CD4-positive, alpha-beta T cell treated with Interferon gamma for 1 hour (primary cell): ENCODE measurements at regions not wholly inside any gene's neighbourhood (a gene's known extent, or its start where the extent isn't known, plus 50 kb on each side); places are given as distances from the start of the nearest gene placed in this dataset.

ENCODE experiments used
- DNase-seq: peaks from one replicate; pipeline ENCODE4 v3.0.0-alpha.2; 2020

DNA sequence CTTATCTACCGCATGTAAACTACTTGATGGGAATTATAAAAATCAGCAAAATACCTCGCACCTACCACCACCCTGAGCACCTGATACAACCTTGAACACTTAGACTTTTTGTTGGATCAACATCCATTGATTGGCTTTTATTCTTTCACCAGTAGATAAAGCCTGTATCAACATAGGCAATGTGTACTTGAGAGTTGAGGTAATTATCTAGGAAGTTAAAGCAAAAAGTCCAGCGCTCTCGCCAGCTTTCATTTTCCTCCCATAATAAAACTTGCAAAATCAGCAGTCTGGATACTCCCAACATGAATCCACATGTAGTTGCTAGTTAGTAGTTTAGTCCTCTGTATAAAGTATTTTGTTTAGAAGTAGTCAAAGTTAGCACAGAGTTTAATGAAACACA lies 132.0 kb upstream of the PRDM1 start:
- no peak for DNase-seq

DNA sequence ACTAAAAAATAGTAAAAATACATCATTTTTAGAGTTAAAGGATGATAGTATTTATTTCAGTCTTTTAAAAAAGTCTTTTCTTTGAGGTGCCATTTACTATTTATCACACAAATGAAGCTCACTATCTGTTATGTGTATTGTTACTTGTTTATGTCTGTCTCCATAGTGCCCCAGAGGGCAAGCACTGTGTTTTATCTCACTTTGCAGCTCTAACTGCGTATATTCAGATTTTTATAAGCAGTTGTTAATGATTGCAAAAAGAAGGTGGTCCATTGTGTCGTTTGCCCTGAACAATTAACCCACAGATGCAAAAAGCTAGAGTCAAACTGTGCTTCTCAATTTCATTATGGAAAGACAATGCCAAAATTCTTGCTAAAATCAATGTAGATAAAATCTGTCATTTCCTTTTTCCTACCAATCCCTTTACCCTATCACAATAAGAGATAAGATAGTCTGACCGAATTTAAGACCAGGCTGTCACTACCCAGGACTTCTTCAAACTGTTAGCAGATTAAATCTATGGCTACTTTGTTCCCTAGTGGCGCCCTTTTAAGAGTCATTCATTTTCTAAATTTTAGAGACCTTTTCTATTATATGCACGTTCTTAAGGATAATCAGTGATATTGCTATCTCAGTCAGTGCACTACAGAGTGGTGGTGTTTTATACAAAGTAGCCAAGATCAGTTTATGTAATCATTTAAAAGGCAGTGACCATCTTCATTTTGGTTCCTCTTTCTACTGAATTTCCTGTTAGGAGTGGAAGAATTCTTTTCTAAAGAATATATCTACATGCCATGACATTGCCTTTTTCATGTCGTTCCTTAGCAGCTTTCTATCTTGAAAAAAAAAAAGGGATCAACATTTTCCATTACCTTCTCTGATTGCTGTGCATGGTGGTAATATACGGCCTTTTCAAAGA lies 133.1 kb upstream of the PRDM1 start:
- no peak for DNase-seq

DNA sequence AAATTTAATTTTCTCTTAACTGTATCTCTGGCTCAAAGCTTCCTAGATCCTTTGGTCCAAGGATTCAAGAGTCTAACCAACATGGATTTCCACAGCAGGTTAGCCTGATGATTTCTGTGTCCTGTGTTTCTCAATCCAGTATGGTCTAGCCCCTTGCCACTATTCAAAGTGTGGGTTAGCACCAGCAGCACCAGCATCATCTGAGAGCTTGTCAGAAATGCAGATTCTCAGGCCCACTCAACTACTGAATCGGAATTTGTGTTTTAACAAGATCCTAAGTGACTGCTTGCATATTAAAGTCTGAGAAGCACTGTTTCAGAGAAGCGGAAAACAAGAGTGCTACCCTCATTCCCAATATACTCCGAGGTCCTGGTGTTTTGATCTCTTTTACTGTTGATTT lies 133.8 kb upstream of the PRDM1 start:
- no peak for DNase-seq

DNA sequence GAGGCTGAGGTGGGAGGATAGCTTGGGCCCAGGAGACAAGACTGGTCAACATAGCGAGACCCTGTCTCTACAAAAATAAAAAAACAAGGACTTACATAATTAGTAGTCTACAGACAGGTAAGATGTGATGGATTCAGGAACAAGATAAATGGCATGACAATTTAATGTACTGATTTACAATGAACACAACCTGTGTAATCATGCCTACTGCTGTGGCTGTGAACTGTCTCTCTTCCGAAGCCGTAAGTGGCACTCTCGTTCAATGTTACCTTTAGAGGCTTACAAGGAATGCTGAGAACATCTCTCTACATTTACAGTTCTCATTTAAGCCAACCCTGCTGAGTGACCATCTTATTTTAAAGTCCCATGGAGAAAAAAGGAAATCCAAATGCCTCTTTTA lies 134.8 kb upstream of the PRDM1 start:
- no peak for DNase-seq

DNA sequence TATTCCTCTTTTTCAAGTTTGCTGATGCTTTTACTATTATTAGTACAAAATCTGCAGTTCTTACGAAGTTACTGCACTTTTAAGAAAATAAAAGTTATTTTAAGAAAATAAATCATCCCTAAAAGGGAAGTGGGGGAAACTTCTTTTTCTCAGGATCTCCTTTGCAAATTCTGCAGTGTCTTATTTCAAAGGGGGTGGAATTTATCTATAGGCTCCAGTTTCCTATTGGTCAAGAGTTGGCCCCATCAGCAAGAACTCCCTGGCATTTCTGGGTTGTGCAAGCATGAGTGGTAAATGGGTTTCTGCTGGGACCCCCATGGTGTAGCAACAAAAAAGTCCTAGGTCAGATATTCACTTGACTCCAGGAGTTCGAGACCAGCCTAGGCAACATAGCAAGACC lies 136.3 kb upstream of the PRDM1 start:
- DNase-seq, result no peak

DNA sequence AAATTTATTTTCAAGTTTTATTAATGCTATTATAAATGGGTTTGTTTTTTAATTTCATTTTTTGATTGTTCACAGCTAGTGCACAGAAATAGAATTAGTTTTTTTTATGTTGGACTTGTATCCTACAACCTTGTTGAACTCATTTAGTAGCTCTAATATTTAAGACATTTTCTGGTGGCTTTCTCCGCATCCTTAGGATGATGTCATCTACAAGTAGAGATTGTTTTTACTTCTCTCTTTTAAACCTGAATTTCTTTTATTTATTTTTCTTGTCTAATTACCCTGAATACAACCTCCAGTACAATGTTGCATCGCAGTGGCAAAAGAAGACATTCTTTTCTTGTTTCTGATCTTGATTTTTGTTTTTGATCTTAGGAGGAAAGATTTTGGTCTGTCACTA lies 142.6 kb upstream of the PRDM1 start:
- DNase-seq, result no peak

DNA sequence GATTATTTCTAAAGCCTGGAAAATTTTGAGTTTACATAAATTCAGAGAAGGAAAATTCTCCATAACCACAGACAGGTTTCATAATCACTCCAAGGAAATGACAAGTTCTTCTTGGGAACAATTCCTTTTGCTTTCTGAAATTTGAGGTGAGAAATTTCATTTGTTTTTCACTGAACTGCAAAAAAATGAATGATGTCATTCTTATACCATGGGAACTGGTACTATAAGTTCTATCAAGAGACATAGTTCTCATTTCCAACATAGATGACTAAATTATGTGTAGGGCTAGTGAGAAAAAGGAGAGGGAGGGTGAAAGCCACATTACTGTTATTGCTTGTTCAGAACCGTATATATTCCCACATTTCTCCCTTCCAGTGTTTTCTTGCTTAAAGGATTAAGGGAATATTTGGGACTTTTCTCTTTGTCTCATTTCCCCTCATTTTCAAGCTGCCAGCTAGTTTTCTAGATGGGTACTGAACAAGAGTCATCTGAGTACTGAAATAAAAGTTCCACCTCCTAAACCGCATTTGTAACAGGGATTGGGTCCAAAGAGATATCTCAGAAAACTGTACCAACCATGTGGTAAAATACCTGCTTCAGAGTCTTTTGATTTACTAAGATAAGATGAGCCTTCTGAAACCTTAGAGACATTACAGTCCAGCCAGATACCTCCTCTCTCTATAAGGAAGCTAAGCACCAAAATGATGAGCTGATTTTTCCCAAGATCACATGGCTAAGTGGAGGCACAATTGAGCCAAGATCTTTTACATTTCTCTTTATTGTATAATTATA lies 144.3 kb upstream of the PRDM1 start:
- no peak for DNase-seq

DNA sequence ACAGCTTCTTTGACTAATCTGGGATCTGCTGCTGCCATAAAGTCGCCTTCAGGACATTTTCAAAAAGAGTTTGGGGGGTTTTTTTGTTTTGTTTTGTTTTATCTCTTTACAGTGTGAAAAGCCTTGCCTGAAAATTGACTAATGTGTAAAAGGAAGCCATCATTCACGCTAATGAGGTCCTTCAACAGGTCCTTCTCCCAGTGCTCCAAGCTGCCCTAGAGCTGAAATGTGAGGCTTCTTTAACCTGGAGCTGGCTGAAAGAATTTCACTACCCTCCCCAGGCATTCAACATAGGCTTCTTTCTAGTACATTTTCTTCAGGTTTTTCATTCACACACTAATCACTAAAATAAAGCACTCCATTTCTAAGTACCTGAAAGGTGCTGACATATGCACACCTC lies 145.1 kb upstream of the PRDM1 start:
- DNase-seq, result no peak

DNA sequence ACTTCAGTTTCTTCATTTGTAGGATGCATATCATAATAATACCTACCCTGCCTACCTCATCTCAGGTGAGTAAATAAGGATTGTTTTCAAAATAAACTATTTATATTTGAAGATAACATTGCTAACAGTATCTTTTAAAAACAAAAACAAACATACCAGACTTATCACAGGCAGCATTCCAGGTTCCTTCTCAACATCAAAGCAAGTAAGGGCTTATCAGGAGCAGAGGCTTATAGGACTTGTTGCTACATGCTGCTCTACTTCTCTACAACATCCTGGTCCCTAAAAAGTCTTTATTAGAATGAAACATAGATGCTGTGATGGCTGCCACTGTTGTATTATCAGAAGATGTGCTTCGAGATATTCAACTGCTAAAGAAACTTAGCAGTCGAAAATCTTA lies 149.2 kb upstream of the PRDM1 start:
- no peak for DNase-seq

DNA sequence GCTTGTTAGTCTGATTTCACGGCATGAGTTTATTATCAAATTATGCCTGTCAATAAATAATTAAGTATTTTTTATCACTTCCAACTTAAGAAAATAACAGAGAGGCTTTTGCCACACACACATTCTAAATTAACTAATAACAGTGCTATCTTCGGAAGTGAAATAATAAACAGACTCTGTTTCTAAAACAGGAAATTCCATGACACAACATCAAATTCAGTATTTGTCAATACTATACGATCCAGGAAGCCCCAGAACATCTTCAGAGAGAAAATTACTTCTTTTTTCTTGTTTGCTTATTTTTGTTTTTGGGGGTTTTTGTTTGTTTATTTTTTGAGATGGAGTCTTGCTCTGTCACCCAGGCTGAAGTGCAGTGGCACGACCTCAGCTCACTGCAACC lies 150.7 kb upstream of the PRDM1 start:
- no peak for DNase-seq

DNA sequence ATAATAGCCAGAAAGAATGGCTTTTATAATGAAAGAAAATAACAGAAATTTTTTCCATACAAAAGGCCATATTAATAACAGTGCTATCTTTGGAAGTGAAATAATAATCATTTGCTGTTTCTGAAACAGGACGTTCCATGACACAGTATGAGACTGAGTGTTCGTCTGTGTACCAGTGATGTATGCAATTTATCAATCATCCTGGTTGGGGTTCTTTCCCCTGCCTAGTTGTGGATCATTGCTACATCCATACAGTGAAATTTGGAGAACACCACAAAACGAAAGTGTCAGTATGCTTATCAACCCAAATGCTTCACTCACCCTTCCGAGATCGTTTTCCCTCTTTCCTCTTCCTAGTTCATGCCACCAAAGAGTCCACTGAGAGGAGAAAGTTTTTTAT lies 151.4 kb upstream of the PRDM1 start:
- no peak for DNase-seq

DNA sequence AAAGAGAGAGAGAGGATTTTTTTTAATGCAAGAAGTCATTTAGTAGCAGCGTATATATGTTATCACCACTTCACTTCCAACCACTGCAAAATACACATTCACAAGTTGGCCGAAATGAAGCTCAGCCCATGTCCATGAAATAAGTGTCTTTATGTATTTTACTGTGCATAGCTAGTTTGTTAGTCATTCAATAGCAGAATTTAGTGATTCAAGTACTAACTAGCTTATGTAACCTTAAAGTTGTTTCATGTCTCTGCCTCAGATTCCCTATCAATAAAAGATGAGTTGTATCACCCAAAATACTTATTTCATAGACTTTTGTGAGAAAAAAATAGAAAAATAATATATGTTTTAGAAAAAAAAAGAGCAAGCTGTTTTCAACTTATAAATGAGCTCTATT lies 153.7 kb upstream of the PRDM1 start:
- no peak for DNase-seq

DNA sequence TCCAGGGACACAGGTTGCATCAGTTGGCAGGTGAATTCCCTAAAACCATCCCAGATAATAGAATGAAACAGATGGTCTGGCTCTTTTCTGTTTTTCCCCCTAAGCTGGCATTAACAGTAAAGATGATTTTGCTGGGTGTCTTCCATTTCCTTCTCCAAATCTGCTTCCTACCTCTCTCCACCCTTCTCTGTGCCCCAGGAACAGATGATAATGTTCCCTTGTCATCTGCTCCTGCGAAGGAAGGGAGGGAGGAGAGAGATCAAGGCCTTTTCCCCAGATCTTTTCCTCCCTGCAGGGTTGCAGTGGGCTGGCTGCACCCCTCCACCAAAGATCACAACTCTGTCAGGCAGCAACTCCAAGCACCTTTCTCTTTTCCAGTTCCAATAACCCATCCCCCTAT lies 156.5 kb upstream of the PRDM1 start:
- DNase-seq, result no peak

DNA sequence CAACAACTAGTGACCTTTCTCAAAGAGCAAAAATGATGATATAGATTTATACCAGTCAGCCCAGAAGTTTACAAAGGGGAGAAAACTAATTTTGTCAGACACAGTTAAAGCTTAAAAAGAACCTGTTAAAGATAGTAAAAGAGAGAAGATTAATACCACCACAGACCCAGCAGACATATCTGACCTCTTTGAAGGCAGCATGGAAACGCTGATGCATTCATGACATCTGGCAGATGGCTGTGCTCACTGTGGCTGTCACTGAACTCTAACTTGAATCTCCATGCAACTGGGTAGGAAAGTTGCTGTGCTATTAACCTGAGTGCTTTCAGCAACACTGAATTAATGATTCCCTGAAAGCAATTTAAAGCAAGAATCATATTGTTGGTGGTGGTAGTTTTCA lies 159.8 kb upstream of the PRDM1 start:
- DNase-seq, result no peak

DNA sequence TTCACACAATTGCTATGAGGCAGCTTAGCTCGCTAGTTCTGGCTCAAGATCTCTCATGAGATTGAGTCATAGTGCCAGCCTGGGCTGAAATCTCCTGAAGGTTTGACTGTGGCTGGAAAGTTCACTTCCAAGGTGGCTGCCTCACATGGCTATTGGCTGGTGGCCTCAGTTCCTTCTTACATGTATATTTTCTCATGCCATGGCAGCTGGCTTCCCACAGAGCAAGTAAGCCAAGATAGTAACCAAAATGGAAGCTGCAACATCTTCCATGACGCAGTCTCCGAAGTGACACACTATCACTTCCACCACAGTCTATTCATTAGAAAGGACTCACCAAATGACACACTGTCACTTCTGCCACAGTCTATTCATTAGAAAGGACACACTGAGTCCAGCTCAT lies 160.4 kb upstream of the PRDM1 start:
- no peak for DNase-seq

DNA sequence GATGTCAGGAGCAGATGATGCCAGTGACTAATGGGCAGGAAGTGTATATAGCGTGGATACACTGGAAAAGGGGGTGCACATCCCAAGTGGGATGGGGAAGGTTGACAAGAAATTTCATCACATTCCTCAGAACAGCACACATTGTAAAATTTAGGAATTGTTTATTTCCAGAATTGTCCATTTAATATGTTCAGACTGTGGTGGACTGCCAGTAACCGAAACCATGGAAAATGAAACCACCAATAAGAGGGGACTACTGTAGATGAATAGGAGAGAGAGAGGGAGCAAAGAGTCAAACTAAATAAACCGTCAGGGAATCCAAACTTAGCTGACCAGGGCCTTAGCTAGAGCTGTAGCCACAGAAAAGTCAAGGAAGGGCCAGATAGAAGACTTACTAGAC lies 164.4 kb upstream of the PRDM1 start:
- DNase-seq, result no peak

DNA sequence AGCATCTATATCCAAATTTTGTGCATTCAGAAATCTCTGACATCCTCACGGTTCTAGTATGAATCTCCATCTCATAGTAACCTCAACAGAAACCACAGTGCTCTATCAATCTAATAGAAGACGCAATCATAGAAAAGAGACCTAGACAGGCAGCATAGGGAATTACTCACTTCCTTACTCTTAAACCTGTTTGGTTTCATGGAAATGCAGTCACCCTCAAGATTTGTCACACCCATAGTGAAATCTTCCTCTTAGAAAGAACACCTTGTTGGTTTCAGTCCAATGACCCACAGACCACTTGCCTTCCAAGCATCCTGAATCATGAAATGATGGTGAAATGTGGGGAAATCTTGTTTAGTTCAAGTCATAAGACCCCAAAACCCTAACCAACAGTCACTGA lies 166.1 kb upstream of the PRDM1 start:
- no peak for DNase-seq

DNA sequence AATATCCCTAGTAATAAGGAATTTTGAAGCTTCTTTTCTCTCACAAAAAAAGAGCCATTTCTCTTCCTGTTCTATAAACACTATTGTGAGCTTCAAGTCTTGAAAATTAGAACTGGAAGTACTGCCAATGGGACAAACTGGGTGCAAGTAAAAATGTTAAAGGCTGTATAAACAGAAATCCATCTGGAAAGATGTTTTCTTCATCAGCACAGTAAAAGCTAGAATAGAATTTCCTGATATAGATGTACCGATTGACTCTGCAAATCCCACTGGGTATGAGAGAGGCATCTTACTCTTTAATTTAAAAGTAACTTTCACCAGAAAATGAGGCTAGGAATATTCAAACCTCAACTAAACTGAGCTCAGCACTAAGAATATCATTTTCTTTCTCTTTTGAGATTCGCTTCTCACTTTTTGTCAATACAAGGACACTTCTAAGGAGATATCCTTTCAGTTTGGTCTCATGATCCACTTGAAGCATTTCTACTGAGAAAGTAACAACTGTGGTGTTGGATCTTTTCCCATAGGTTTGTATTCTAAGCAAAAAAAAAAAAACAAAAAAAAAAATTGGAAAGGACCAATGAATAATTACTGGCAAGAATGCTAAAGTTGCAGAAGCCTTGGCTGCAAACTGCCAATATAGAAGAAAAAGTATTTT lies 169.0 kb upstream of the PRDM1 start:
- no peak for DNase-seq

DNA sequence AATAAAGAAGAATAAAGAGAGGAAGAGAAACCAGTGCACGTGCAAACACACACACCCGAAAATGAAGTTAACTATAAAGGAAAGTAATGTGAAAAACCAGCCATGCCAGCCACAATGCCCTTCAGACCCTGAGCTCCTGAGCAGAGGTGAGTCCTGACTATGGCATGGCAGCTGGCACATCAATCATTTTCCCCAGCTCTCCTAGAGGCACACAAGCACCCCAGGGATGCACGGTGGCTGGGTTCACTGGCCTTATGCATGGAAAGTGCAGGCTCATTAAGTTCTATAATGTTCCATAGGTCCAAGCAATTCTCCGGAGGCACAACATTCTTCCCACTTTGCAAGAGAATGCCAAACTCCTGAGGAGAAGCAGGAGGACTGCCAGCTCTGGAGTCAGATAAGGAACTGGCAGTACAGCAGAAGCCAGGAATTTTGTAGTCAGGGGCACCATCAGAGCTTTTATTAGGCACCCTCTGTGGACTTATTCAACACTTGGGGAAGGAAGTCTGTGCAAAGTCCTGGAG lies 175.0 kb upstream of the PRDM1 start:
- no peak for DNase-seq

DNA sequence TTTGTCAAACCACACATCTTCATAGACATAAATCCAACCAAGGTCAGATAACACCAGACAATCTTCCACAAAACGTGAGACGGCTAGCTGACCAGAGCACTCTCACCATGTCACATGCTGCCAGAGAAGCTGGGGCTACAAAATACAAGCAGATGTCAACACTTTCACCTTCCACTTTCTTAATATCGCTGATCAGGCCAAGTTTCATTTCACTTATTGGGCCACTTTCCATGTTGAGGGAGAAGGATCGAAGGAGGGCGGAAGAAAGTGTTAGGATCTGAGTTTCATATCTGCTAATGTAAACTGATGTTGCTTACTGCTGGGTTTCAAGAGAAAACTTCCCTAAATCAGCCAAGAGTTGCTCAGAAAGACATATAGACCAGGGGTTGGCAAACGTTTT lies 177.0 kb upstream of the PRDM1 start:
- DNase-seq, result no peak

DNA sequence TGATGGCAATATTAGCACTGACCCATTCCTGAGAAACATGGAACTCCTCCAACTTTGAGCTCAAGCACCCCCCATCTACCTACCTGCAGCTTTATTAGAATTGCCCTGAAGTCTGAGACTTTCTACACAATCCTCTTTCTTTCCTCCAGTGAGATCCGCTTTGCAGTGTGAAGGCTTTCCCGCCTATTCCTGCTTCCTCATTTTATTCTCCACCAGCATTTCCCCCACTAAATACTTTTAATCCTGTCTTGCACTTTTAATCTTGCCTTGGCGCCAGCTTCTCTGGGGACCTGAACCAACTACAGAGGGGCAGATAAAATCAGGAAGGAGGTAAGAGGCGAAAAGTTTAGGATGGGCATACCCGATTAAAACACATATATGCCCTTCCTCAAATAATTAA lies 178.1 kb upstream of the PRDM1 start:
- DNase-seq, result no peak

DNA sequence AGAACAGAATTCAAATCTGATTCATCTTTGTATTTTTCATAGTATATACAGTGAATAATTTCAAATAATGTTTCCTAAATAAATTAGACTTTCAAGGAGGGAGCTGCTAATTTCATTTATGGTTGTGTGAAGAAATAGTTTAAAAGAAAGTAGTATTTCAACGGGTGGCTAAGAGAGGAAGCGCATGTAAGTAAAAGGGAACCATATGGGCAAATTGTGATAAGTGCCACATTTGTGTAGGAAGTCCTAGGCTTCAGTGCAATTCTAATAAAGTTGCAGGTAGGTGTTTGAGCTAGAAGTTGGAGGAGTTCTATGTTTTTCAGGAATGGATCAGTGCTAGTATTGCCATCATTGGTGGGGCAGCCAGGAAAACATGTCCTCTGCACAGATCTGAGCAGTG lies 178.8 kb upstream of the PRDM1 start:
- no peak for DNase-seq

DNA sequence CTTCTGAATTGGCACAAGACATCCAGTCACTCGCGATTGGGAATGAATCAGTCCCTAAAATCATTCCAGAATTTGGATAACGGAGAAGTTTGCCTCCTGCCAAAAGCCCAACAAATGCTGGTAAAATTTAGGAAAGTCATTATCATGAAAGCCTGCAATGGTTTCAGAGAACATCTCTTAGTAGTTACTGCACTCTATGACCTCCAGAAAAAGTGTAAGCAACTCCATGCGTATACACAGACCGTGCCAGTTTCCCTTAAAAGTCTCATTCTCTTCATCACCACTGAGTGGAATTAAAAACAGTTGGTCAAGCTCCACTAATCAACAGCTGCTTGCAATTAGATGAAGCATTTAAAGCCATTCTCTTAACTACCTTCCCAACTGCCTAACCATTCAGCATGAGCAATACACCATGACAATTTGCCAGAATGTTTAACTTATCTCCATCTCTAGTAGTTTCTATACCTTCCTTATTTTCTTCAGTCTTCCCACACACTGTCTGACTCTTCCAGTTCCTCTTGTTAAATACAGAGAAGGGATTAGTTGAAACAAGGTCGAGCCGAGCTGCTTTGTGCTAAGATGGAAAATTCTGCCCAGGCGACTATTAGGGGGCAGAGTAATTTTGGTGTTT lies 183.6 kb upstream of the PRDM1 start:
- DNase-seq, result no peak
